Kidney (tissue), 13 donors: ENCODE measurements at regions not wholly inside any gene's neighbourhood (a gene's known extent, or its start where the extent isn't known, plus 50 kb on each side); places are given as distances from the start of the nearest gene placed in this dataset.

ENCODE experiments used
- DNase-seq, 5 donors: peaks; one replicate each; pipeline ENCODE4 v3.0.0-alpha.2; 2013 to 2020
- FAIRE-seq: peaks from 2 replicates; lab custom pipeline; 2012; peaks lifted over from hg19 to GRCh38; lab: Jason Lieb, UNC
- H3K27ac ChIP-seq, 2 donors: one replicate each; pipeline ENCODE4 v1.7.0; 2013; ENCODE audit warnings: low read depth in 2 of 2, low read length in 2 of 2, inconsistent platforms in 1 of 2
- H3K27me3 ChIP-seq: one replicate; pipeline ENCODE4 v1.7.1; 2013; ENCODE audit warnings: low read length, inconsistent platforms; ENCODE audit not compliant: control insufficient read depth, insufficient read depth
- H3K36me3 ChIP-seq, 3 donors: one replicate each; pipeline versions ENCODE4 v1.7.0 to v1.7.1; 2013; ENCODE audit warnings: low read length in 3 of 3, control low read depth in 1 of 3, inconsistent platforms in 1 of 3; ENCODE audit not compliant: insufficient read depth in 3 of 3, control insufficient read depth in 2 of 3
- H3K4me1 ChIP-seq, 3 donors: one replicate each; pipeline versions ENCODE4 v1.7.0 to v1.7.1; 2013; ENCODE audit warnings: low read length in 3 of 3, inconsistent platforms in 1 of 3, low read depth in 1 of 3; ENCODE audit not compliant: control insufficient read depth in 2 of 3, insufficient read depth in 2 of 3
- H3K4me3 ChIP-seq, 3 donors: one replicate each; pipeline versions ENCODE4 v1.7.0 to v1.8.1; 2013; ENCODE audit warnings: low read length in 3 of 3, control low read depth in 1 of 3, inconsistent platforms in 1 of 3
- H3K9ac ChIP-seq, 3 donors: one replicate each; pipeline versions ENCODE4 v1.7.0 to v1.7.1; 2013; ENCODE audit warnings: low read length in 3 of 3, control low read depth in 1 of 3, inconsistent platforms in 1 of 3
- H3K9me3 ChIP-seq, 3 donors: one replicate each; pipeline versions ENCODE4 v1.7.0 to v1.7.1; 2013; ENCODE audit warnings: low read length in 3 of 3, control low read depth in 1 of 3, inconsistent platforms in 1 of 3; ENCODE audit not compliant: control insufficient read depth in 2 of 3, insufficient read depth in 1 of 3
- CTCF ChIP-seq: IDR thresholded peaks from 3 replicates; pipeline ENCODE4 v1.5.1; 2012; ENCODE audit warnings: mild to moderate bottlenecking, moderate library complexity, borderline replicate concordance; ENCODE audit not compliant: insufficient read depth; ENCODE audit errors: extremely low read depth
- intact Hi-C: fragments of 100-400 bp; cut with DNase I; formaldehyde crosslinking; loops from one replicate; pipeline ENCODE4 v1.11.1; 2022
- donor health status: control.
- donor health status: control.
- donor health status: control.
- donor health status: control.
- donor health status: control.
- donor health status: DM: yes; HTN: yes; CAD: no.
- donor health status: Normal renal cell carcinoma (clear cell type).

GRCh38 chr9:78871086-78871451 is 574.1 kb downstream of the PSAT1 start:
- no peak for TF ChIP-seq CTCF
- Histone ChIP-seq H3K27ac (no peak overlapping the region), H3K4me3 (no peak overlapping the region), H3K9me3 (peaks cover 0 to 3% (median 2%) of the 10 kb centered on the region in 3 donors), H3K27me3 (no peaks in the 10 kb centered on the region), H3K36me3 (no peaks in the 10 kb centered on the region), H3K9ac (no peak overlapping the region), H3K4me1 (no peaks in the 10 kb centered on the region)
- intact Hi-C loops = no loop called here
- FAIRE-seq = no peak
- DNase-seq = no peak

- no peak overlapping the region for H3K27ac ChIP-seq
- H3K9ac ChIP-seq = no peak overlapping the region
- H3K27me3 ChIP-seq = no peaks in the 10 kb centered on the region
- H3K9me3 ChIP-seq = peaks cover 0 to 3% (median 2%) of the 10 kb centered on the region in 3 donors
- no peak for FAIRE-seq
- no peak for DNase-seq
- H3K4me1 ChIP-seq = no peaks in the 10 kb centered on the region
- no peak for TF ChIP-seq CTCF
- H3K4me3 ChIP-seq = no peak overlapping the region
- no peaks in the 10 kb centered on the region for H3K36me3 ChIP-seq
- intact Hi-C loops = no loop called here
Observed at GRCh38 chr9:78871452-78872331, 574.8 kb downstream of the PSAT1 start.

- Histone ChIP-seq H3K9me3 (peaks cover 0 to 3% (median 0%) of the 10 kb centered on the region in 3 donors), H3K27ac (no peak overlapping the region), H3K4me3 (no peak overlapping the region), H3K9ac (no peak overlapping the region), H3K4me1 (no peaks in the 10 kb centered on the region), H3K27me3 (no peaks in the 10 kb centered on the region), H3K36me3 (no peaks in the 10 kb centered on the region)
- no peak for TF ChIP-seq CTCF
- DNase-seq = no peak
- intact Hi-C loops = no loop called here
- no peak for FAIRE-seq
Observed at GRCh38 chr9:78874061-78874460, 577.1 kb downstream of the PSAT1 start.
